ENCODE measurements at regions not wholly inside any gene's neighbourhood (a gene's known extent, or its start where the extent isn't known, plus 50 kb on each side); places are given as distances from the start of the nearest gene placed in this dataset.

DNA sequence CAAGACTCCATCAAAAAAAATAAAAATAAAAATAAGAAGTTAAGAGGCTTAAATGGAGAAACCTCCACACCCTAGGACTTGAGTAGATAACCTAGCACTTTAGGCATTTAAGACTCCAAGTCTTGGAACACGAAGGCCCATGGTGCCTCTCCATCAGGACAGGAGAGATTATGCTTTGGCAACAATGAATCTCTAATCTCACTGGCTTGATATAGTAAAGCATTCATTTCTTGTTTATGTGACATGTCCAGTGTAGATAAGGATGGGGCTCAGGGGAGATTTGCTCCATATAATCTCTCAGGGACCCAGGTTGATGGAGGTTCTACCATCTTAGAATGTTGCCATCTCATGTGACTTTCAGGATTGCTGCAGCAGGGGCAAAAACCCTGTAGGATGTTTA lies 117.7 kb upstream of the FUT8 start:
- TF ChIP-seq TAF1 (IDR thresholded peaks at IDR 0.05; ENCODE audit: low read depth, low read length), result no peak
- no peak for TF ChIP-seq POLR2AphosphoS5 (IDR thresholded peaks at IDR 0.05; ENCODE audit: low read depth, low read length)
- TF ChIP-seq POLR2A (IDR thresholded peaks at IDR 0.05; ENCODE audit: low read depth, low read length), result no peak
- no peak for TF ChIP-seq POU2F2 (IDR thresholded peaks at IDR 0.05; ENCODE audit: low read depth, low read length)
- no peak for TF ChIP-seq PAX5 (IDR thresholded peaks at IDR 0.05; ENCODE audit: insufficient read depth, low read length, severe bottlenecking)
- no peak for TF ChIP-seq SPI1 (IDR thresholded peaks at IDR 0.05; ENCODE audit: low read depth, low read length)

Measured in GM12891 (cell line).